BE2C (cell line): ENCODE measurements at regions not wholly inside any gene's neighbourhood (a gene's known extent, or its start where the extent isn't known, plus 50 kb on each side); places are given as distances from the start of the nearest gene placed in this dataset.
"Not testable (repeated sequence)": the region's sequence is repeated elsewhere in the genome, so short reads cannot be mapped to it uniquely, and the experiment has no call there.

Experiments
- DNase-seq: peaks from one replicate; pipeline ENCODE4 v3.0.0-alpha.2; 2020
- H3K27me3 ChIP-seq: fragments of 250-450 bp; sonication (Bioruptor Pico); 2 replicates; pipeline ENCODE4 v1.5.1; 2020; ENCODE audit warnings: mild to moderate bottlenecking
- H3K36me3 ChIP-seq: fragments of 250-450 bp; sonication (Bioruptor Pico); 2 replicates; pipeline ENCODE4 v1.5.1; 2020; ENCODE audit warnings: mild to moderate bottlenecking
- H3K4me1 ChIP-seq: fragments of 250-450 bp; sonication (Bioruptor Pico); 2 replicates; pipeline ENCODE4 v1.5.1; 2020
- H3K4me3 ChIP-seq: 2 replicates; pipeline ENCODE4 v1.5.1; 2011; ENCODE audit warnings: low read depth, low read length
- H3K9me3 ChIP-seq: fragments of 250-450 bp; sonication (Bioruptor Pico); 2 replicates; pipeline ENCODE4 v1.5.1; 2020
- TF ChIP-seq, protein P1 (sequence below): IDR thresholded peaks from 2 replicates; pipeline ENCODE4 v1.5.1; 2012; ENCODE audit warnings: mild to moderate bottlenecking, low read depth, low read length

DNA sequence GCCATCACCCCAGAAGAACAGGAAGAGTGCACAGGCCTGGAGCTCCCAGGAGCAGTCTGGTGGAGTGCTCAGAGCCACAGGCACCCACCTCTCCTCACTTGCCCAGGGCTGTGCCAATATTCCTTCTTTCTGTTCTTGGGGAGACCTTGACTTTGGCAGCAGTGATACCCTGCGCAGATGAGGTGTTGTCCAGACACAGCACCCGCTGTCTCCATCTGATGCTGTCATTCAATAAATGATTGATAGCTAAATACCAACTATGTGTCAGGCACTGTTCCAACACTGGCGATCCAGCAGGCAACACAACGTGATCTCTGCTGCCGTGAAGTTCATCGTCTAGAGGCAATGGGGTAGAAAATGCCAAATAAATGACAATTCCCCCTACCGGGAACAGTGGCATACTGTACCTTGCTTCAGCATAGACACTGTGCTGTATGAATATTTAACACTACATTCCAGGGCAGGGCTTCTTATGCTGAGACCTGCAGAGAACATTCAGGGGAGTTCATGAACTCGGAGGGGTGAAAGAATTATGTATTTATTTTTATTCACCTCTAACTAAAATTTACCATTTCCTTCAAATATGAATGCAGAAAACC is 320.5 kb upstream of the NCKAP5 start:
- no peak for DNase-seq
- Histone ChIP-seq H3K9me3 (no peaks in the 10 kb centered on the region), H3K4me1 (no peaks in the 10 kb centered on the region), H3K4me3 (no peak overlapping the region), H3K36me3 (no peaks in the 10 kb centered on the region), H3K27me3 (no peaks in the 10 kb centered on the region)
- TF ChIP-seq, protein P1, sequence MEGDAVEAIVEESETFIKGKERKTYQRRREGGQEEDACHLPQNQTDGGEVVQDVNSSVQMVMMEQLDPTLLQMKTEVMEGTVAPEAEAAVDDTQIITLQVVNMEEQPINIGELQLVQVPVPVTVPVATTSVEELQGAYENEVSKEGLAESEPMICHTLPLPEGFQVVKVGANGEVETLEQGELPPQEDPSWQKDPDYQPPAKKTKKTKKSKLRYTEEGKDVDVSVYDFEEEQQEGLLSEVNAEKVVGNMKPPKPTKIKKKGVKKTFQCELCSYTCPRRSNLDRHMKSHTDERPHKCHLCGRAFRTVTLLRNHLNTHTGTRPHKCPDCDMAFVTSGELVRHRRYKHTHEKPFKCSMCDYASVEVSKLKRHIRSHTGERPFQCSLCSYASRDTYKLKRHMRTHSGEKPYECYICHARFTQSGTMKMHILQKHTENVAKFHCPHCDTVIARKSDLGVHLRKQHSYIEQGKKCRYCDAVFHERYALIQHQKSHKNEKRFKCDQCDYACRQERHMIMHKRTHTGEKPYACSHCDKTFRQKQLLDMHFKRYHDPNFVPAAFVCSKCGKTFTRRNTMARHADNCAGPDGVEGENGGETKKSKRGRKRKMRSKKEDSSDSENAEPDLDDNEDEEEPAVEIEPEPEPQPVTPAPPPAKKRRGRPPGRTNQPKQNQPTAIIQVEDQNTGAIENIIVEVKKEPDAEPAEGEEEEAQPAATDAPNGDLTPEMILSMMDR: no peak

DNA sequence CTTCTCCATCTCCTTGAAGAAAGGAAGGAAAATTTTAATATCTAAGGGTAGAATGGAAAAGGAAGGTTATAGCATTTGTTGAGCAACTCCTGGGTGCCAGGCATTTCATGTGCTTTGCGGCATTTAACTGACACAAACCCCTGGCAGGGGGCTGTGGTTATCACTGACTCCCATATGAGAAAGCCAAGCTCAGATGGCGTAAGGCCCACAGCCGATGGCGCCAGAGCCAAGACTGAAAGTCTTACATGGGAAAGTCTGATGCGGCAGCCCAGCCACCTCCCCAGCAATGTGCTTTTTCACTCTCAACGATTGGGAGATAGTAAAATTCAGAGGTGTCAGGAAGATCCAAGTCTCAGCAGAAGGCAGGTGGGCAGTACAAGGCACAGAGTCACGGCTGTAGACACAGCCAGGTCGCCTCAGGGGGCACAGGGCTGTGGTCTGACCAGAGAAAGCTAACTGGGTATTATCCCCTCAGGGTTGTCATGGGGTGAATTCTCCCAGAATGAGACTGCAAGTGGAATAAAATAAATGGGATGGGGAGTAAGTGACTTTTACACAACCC is 324.2 kb upstream of the NCKAP5 start:
- TF ChIP-seq, protein P1: no peak
- no peak overlapping the region for H3K4me3 ChIP-seq
- H3K36me3 ChIP-seq: no peaks in the 10 kb centered on the region
- no peaks in the 10 kb centered on the region for H3K4me1 ChIP-seq
- no peak for DNase-seq
- H3K27me3 ChIP-seq: no peaks in the 10 kb centered on the region
- no peaks in the 10 kb centered on the region for H3K9me3 ChIP-seq

DNA sequence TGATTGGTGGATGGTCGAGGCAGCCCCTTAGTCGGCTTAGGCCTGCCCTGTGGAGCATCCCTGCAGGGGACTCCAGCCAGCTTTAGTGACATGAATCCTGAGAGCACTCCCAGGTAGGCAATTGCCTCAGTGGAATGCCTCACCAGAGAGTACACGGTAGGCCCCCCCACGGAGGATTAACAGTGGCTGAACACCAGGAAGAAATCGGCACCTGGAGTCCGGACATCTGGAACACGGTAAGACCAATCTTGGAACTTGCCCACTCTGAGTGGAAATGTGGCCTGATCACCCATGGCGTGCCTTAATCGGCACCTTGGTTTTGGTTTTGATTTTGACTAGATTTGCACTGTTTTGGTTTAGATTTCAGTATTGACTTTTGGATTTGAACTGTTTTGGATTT is 326.2 kb upstream of the NCKAP5 start:
- DNase-seq: no peak
- H3K9me3 ChIP-seq: no peaks in the 10 kb centered on the region
- no peaks in the 10 kb centered on the region for H3K4me1 ChIP-seq

DNA sequence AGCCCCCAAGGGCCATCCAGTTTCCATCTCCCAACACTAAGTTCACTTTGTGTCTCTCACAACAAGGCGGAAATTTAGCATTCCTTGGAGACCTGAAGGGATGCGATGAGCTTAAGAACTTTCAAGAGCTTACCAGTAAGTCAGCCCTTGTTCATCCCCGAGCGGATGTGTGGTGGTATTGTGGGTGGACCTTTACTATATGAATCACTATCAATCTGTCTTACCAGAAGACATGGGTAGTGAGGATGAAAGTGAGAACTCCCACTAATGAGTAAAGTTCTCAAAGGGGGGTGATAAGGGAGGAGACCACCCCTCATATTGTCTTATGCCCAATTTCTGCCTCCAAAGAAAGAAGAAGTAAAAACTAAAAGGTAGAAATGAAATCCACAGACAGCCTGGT is 329.6 kb upstream of the NCKAP5 start:
- H3K27me3 ChIP-seq, H3K36me3 ChIP-seq, H3K4me3 ChIP-seq, H3K4me1 ChIP-seq, DNase-seq, H3K9me3 ChIP-seq: not testable (repeated sequence)

More for the DNA sequence above, 326.2 kb upstream of the NCKAP5 start:
- H3K4me3 ChIP-seq: no peak overlapping the region
- TF ChIP-seq, protein P1: no peak
- H3K27me3 ChIP-seq: no peaks in the 10 kb centered on the region
- H3K36me3 ChIP-seq: no peaks in the 10 kb centered on the region

DNA sequence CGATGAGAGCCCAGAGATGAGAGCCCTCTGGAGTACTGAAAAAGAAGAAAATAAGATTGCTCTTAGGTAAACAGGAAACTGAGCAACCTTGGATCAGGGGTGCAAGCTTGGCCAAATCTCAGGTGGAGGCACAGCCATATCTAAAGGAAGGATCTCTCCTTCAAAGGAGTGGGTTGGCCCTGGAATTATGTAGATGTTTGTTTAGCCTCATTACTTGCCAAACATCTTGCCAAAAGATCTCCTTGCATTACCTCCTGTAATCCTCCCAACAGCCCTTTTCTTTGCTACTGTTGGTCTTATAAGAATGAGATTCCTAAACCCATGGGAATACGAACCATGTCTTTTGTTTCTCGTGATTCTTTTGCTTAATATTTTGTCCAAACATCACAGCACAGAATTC is 332.6 kb upstream of the NCKAP5 start:
- DNase-seq: no peak
- TF ChIP-seq, protein P1: no peak
- Histone ChIP-seq H3K4me1 (no peaks in the 10 kb centered on the region), H3K9me3 (no peaks in the 10 kb centered on the region), H3K36me3 (no peaks in the 10 kb centered on the region), H3K27me3 (no peaks in the 10 kb centered on the region), H3K4me3 (no peak overlapping the region)

DNA sequence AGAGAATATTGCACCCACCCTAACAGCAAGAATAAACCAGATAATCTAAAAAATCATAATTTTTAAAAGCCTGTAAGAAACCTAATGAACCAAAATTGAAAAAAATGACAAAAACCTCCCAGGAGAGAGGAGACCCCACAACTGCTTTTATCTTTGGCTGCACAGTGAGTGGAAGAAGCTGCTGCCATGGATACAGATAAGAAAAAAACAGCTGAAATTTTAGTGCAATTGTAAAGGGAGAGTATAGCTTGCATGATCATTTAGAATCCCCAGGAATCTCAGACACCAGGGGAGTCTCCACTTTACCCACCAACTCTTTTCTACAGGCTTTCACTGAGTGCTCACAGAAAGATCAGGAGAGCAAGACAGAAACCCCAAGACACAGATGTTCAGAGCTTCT is 338.1 kb upstream of the NCKAP5 start:
- no peaks in the 10 kb centered on the region for H3K9me3 ChIP-seq
- H3K27me3 ChIP-seq: no peaks in the 10 kb centered on the region
- H3K36me3 ChIP-seq: no peaks in the 10 kb centered on the region
- TF ChIP-seq, protein P1: no peak
- DNase-seq: no peak
- H3K4me1 ChIP-seq: no peaks in the 10 kb centered on the region
- no peak overlapping the region for H3K4me3 ChIP-seq

DNA sequence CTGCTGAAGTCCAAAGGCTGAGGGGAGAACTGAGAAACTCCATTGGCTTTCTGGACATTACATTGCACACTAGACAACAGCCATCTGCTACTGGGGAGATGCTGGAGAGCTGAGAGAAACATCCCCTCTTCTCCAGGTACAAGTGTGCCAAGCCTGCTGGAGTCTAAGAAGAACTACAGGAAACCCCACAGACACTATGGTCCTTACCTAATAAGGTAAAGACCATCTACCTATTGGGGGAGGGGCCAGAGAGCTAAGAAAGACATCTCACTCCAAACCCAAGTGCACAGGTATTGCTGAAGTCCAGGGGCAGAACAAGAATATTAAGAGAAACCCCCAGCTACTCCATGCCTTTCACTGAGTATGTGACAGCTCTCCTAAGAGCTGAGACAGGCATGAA is 338.7 kb upstream of the NCKAP5 start:
- no peak for DNase-seq
- no peaks in the 10 kb centered on the region for H3K9me3 ChIP-seq
- H3K4me1 ChIP-seq: no peaks in the 10 kb centered on the region
- TF ChIP-seq, protein P1: no peak
- H3K27me3 ChIP-seq: no peaks in the 10 kb centered on the region
- no peak overlapping the region for H3K4me3 ChIP-seq
- no peaks in the 10 kb centered on the region for H3K36me3 ChIP-seq
